H1 (cell line): ENCODE measurements at regions not wholly inside any gene's neighbourhood (a gene's known extent, or its start where the extent isn't known, plus 50 kb on each side); places are given as distances from the start of the nearest gene placed in this dataset.

Source experiments
- CTCF ChIA-PET: fragments of 300-600 bp; sonication (Branson Sonifier 250); formaldehyde crosslinking; loops from one replicate; lab custom pipeline; 2021; ENCODE audit not compliant: partially characterized antibody; lab: Charles Lee
- POLR2A ChIA-PET: fragments of 300-600 bp; sonication (Branson Sonifier 250); formaldehyde crosslinking; loops from one replicate; lab custom pipeline; 2021; ENCODE audit warnings: inconsistent platforms; ENCODE audit not compliant: partially characterized antibody; lab: Charles Lee
- DNase-seq, 2 experiments: peaks; one replicate each; pipeline versions ENCODE4 v3.0.0 to v3.0.0-alpha.2; 2010 to 2022; ENCODE audit warnings: low spot score in 2 of 2, low read depth in 1 of 2, mixed read lengths in 1 of 2
- FAIRE-seq: peaks from 2 replicates; lab custom pipeline; 2011; peaks lifted over from hg19 to GRCh38; lab: Jason Lieb, UNC
- H2AFZ ChIP-seq: 2 replicates; pipeline ENCODE4 v1.8.1; 2012; ENCODE audit warnings: low read length, inconsistent platforms
- H2AK5ac ChIP-seq: 2 replicates; pipeline ENCODE4 v1.6.1; 2013; ENCODE audit warnings: low read depth, low read length
- H2BK120ac ChIP-seq: replicated peaks from 2 replicates; pipeline ENCODE3; 2013; ENCODE audit warnings: low read depth, low read length, inconsistent platforms
- H2BK12ac ChIP-seq: 2 replicates; pipeline ENCODE4 v1.6.1; 2013; ENCODE audit warnings: low read depth, low read length
- H2BK15ac ChIP-seq: 2 replicates; pipeline ENCODE4 v1.6.1; 2013; ENCODE audit warnings: low read length
- H2BK20ac ChIP-seq: 2 replicates; pipeline ENCODE4 v1.6.1; 2013; ENCODE audit warnings: low read length
- H2BK5ac ChIP-seq: 2 replicates; pipeline ENCODE4 v1.6.1; 2013; ENCODE audit warnings: low read depth, low read length
- H3K14ac ChIP-seq: 2 replicates; pipeline ENCODE4 v1.6.1; 2013; ENCODE audit warnings: inconsistent platforms; ENCODE audit not compliant: insufficient read length
- H3K18ac ChIP-seq: 2 replicates; pipeline ENCODE4 v1.6.1; 2013; ENCODE audit warnings: low read length; ENCODE audit errors: extremely low read depth
- H3K23ac ChIP-seq: 2 replicates; pipeline ENCODE4 v1.6.1; 2013; ENCODE audit warnings: inconsistent platforms; ENCODE audit not compliant: insufficient read length
- H3K23me2 ChIP-seq: 2 replicates; pipeline ENCODE4 v1.6.1; 2013; ENCODE audit warnings: low read depth, low read length
- H3K27ac ChIP-seq: 2 replicates; pipeline ENCODE4 v1.6.1; 2011; ENCODE audit warnings: low read depth, low read length, inconsistent platforms
- H3K27me3 ChIP-seq, 4 experiments: replicated peaks in 1 of 4; 1 replicate in 1 of 4; 2 replicates in 3 of 4; pipeline versions ENCODE4 v1.6.1 to v1.8.1; 2011 to 2013; ENCODE audit warnings: low read length in 3 of 4, mild to moderate bottlenecking in 3 of 4, inconsistent platforms in 2 of 4, mixed read lengths in 2 of 4, moderate library complexity in 1 of 4; ENCODE audit not compliant: control insufficient read depth in 3 of 4, insufficient read depth in 3 of 4; ENCODE audit errors: extremely low read depth in 1 of 4
- H3K36me3 ChIP-seq, 4 experiments: 2 replicates each; pipeline versions ENCODE4 v1.6.1 to v1.8.1; 2011 to 2013; ENCODE audit warnings: mild to moderate bottlenecking in 4 of 4, low read length in 3 of 4, moderate library complexity in 2 of 4, control low read depth in 1 of 4, inconsistent platforms in 1 of 4; ENCODE audit not compliant: insufficient read depth in 4 of 4, control insufficient read depth in 2 of 4
- H3K4ac ChIP-seq: replicated peaks from 2 replicates; pipeline ENCODE3; 2013; ENCODE audit warnings: low read length, low read depth, mixed read lengths, inconsistent platforms; ENCODE audit not compliant: insufficient read length
- H3K4me1 ChIP-seq, 4 experiments: replicated peaks in 1 of 4; 1 replicate in 1 of 4; 2 replicates in 3 of 4; pipeline versions ENCODE4 v1.6.1 to v1.8.1; 2011 to 2013; ENCODE audit warnings: low read length in 3 of 4, inconsistent platforms in 2 of 4, mixed read lengths in 1 of 4; ENCODE audit not compliant: insufficient read depth in 4 of 4, control insufficient read depth in 3 of 4
- H3K4me2 ChIP-seq, 2 experiments: 2 replicates each; pipeline versions ENCODE4 v1.6.1 to v1.8.1; 2011 to 2013; ENCODE audit warnings: low read depth in 2 of 2, low read length in 2 of 2, control low read depth in 1 of 2, inconsistent platforms in 1 of 2, mild to moderate bottlenecking in 1 of 2; ENCODE audit not compliant: insufficient read depth in 1 of 2
- H3K4me3 ChIP-seq, 4 experiments: fragments of 200-600, 300-600 bp in 1 of 4; sonication (generic), shearing (Covaris generic), sonication (Bioruptor Twin) in 1 of 4; 2 replicates each; pipeline versions ENCODE4 v1.5.1 to v1.8.1; 2011 to 2016; ENCODE audit warnings: low read length in 4 of 4, low read depth in 3 of 4, control low read depth in 2 of 4, inconsistent platforms in 2 of 4, mild to moderate bottlenecking in 2 of 4, mixed read lengths in 1 of 4, moderate library complexity in 1 of 4; ENCODE audit not compliant: insufficient read depth in 2 of 4; ENCODE audit errors: extremely low read depth in 1 of 4
- H3K56ac ChIP-seq: replicated peaks from 2 replicates; pipeline ENCODE3; 2013; ENCODE audit warnings: low read depth, mild to moderate bottlenecking, mixed read lengths, low read length, inconsistent platforms; ENCODE audit not compliant: insufficient read length
- H3K79me1 ChIP-seq: 2 replicates; pipeline ENCODE4 v1.6.1; 2013; ENCODE audit warnings: low read depth, low read length, control low read depth
- H3K79me2 ChIP-seq, 2 experiments: 2 replicates each; pipeline versions ENCODE4 v1.6.1 to v1.8.1; 2012 to 2013; ENCODE audit warnings: low read length in 2 of 2, mild to moderate bottlenecking in 2 of 2, inconsistent platforms in 1 of 2; ENCODE audit not compliant: insufficient read depth in 2 of 2, control insufficient read depth in 1 of 2
- H3K9ac ChIP-seq, 4 experiments: replicated peaks in 1 of 4; 1 replicate in 1 of 4; 2 replicates in 3 of 4; pipeline versions ENCODE4 v1.6.1 to v1.8.1; 2011 to 2013; ENCODE audit warnings: low read depth in 3 of 4, low read length in 3 of 4, control low read depth in 2 of 4, mild to moderate bottlenecking in 2 of 4, moderate library complexity in 2 of 4, inconsistent platforms in 1 of 4; ENCODE audit errors: extremely low read depth in 1 of 4
- H3K9me3 ChIP-seq, 2 experiments: 2 replicates each; pipeline versions ENCODE4 v1.6.1 to v1.8.1; 2012 to 2013; ENCODE audit warnings: mild to moderate bottlenecking in 2 of 2, moderate library complexity in 2 of 2, control low read depth in 1 of 2, inconsistent platforms in 1 of 2, low read depth in 1 of 2, low read length in 1 of 2, mixed read lengths in 1 of 2; ENCODE audit not compliant: insufficient read depth in 2 of 2
- H4K20me1 ChIP-seq, 2 experiments: replicated peaks in 1 of 2; 2 replicates each; pipeline versions ENCODE3 to v1.8.1; 2011 to 2013; ENCODE audit warnings: inconsistent platforms in 2 of 2, low read length in 2 of 2, mild to moderate bottlenecking in 1 of 2; ENCODE audit not compliant: insufficient read depth in 2 of 2, control insufficient read depth in 1 of 2
- H4K5ac ChIP-seq: 2 replicates; pipeline ENCODE4 v1.6.1; 2013; ENCODE audit warnings: low read length, low read depth, mixed read lengths, inconsistent platforms; ENCODE audit not compliant: insufficient read length
- H4K8ac ChIP-seq: 2 replicates; pipeline ENCODE4 v1.8.0; 2013; ENCODE audit warnings: mild to moderate bottlenecking, moderate library complexity, low read length, inconsistent platforms; ENCODE audit not compliant: insufficient read depth; ENCODE audit errors: extremely low read depth
- H4K91ac ChIP-seq: replicated peaks from 2 replicates; pipeline ENCODE3; 2013; ENCODE audit warnings: low read length, mixed read lengths, inconsistent platforms; ENCODE audit not compliant: insufficient read length
- CBX5 ChIP-seq: fragments of 300-800, 300-1000 bp; sonication (generic); IDR thresholded peaks from 2 replicates; pipeline ENCODE4 v1.7.1; 2016; ENCODE audit warnings: antibody characterized with exemption, low read length, low read depth
- CTCF ChIP-seq, 3 experiments: IDR thresholded peaks; 1 replicate in 2 of 3; 2 replicates in 1 of 3; pipeline versions ENCODE4 v1.5.1 to v1.6.1; 2011; ENCODE audit warnings: low read length in 3 of 3, mild to moderate bottlenecking in 3 of 3, inconsistent platforms in 2 of 3, low read depth in 1 of 3, moderate library complexity in 1 of 3; ENCODE audit not compliant: insufficient read depth in 1 of 3; ENCODE audit errors: control extremely low read depth in 1 of 3
- E2F6 ChIP-seq: IDR thresholded peaks from 2 replicates; pipeline ENCODE4 v1.6.1; 2012; ENCODE audit warnings: inconsistent platforms
- HDAC6 ChIP-seq: IDR thresholded peaks from one replicate; pipeline ENCODE4 v1.7.1; 2012; ENCODE audit warnings: low read depth, mild to moderate bottlenecking, inconsistent platforms, low read length, moderate library complexity
- POLR2A ChIP-seq, 2 experiments: IDR thresholded peaks; 1 replicate in 1 of 2; 2 replicates in 1 of 2; pipeline ENCODE4 v1.6.1; 2011; ENCODE audit warnings: low read depth in 2 of 2, low read length in 2 of 2, mild to moderate bottlenecking in 2 of 2; ENCODE audit errors: control extremely low read depth in 1 of 2
- POLR2AphosphoS5 ChIP-seq: IDR thresholded peaks from 2 replicates; pipeline ENCODE4 v1.6.1; 2011; ENCODE audit warnings: low read depth, low read length
- POU5F1 ChIP-seq: IDR thresholded peaks from 2 replicates; pipeline ENCODE4 v1.6.1; 2011; ENCODE audit warnings: low read depth, mild to moderate bottlenecking, low read length, moderate library complexity
- RAD21 ChIP-seq, 2 experiments: IDR thresholded peaks in 1 of 2; conservative IDR thresholded peaks in 1 of 2; 2 replicates each; pipeline ENCODE4 v1.6.1; 2011; ENCODE audit warnings: low read depth in 2 of 2, low read length in 2 of 2, improper control_type of control experiment in 1 of 2, inconsistent platforms in 1 of 2, mild to moderate bottlenecking in 1 of 2, moderate library complexity in 1 of 2
- SIN3A ChIP-seq, 2 experiments: IDR thresholded peaks in 1 of 2; conservative IDR thresholded peaks in 1 of 2; 2 replicates each; pipeline ENCODE4 v1.6.1; 2011 to 2012; ENCODE audit warnings: low read length in 2 of 2, improper control_type of control experiment in 1 of 2, low read depth in 1 of 2, mild to moderate bottlenecking in 1 of 2
- SP2 ChIP-seq: IDR thresholded peaks from 2 replicates; pipeline ENCODE4 v1.6.1; 2012; ENCODE audit warnings: mild to moderate bottlenecking, low read length, inconsistent platforms
- SP4 ChIP-seq: IDR thresholded peaks from 2 replicates; pipeline ENCODE4 v1.6.1; 2012; ENCODE audit warnings: low read length, inconsistent platforms
- TAF7 ChIP-seq: optimal IDR thresholded peaks from 2 replicates; pipeline ENCODE3; 2011; ENCODE audit warnings: low read depth, mild to moderate bottlenecking, inconsistent platforms, low read length, moderate library complexity, borderline replicate concordance
- WGBS, 2 experiments: shearing (Covaris generic) in 1 of 2; methylation state at CpG; one replicate each; pipeline versions ENCODE4 v1.1.6 to v1.1.7; 2013 to 2015; ENCODE audit warnings: low lambda C conversion rate in 2 of 2, mixed read lengths in 2 of 2, inconsistent platforms in 1 of 2, low coverage in 1 of 2, missing lambda C conversion rate in 1 of 2; ENCODE audit not compliant: insufficient replicate concordance in 2 of 2, insufficient coverage in 1 of 2, insufficient read length in 1 of 2; ENCODE audit errors: extremely low coverage in 1 of 2, missing lambda C conversion rate in 1 of 2; 5-methylcytosine and 5-hydroxymethylcytosine counted together

GRCh38 chr2:187003038-187003554 is 154.1 kb upstream of the ZSWIM2 start:
- ChIA-PET POLR2A (no interaction called here), CTCF (no interaction called here)
- Histone ChIP-seq H4K20me1 (no peaks in the 10 kb centered on the region), H4K8ac (no peak overlapping the region), H3K79me2 (no peaks in the 10 kb centered on the region), H2BK120ac (no peak overlapping the region), H2BK12ac (no peak overlapping the region), H2BK15ac (no peak overlapping the region), H2AFZ (no peak overlapping the region), H3K4me3 (no peak overlapping the region), H2BK20ac (no peak overlapping the region), H2BK5ac (no peak overlapping the region), H3K4ac (no peak overlapping the region), H3K27me3 (no peaks in the 10 kb centered on the region), H3K23ac (no peak overlapping the region), H3K9me3 (no peaks in the 10 kb centered on the region; a peak in 1 of 4 replicates), H3K27ac (no peak overlapping the region), H3K36me3 (no peaks in the 10 kb centered on the region), H3K56ac (no peak overlapping the region), H3K79me1 (no peaks in the 10 kb centered on the region), H2AK5ac (no peak overlapping the region), H3K4me1 (no peaks in the 10 kb centered on the region), H3K9ac (no peak overlapping the region), H3K14ac (no peak overlapping the region), H4K91ac (no peak overlapping the region), H4K5ac (no peak overlapping the region), H3K23me2 (no peaks in the 10 kb centered on the region), H3K18ac (no peak overlapping the region), H3K4me2 (no peak overlapping the region)
- 99% methylated on average over 27 of the region's 32 CpGs; no CpG with 5 or more reads in 1 of the 2 experiments for WGBS, 2 experiments
- DNase-seq (no peak), FAIRE-seq (no peak)
- no peak for TF ChIP-seq E2F6
- TF ChIP-seq POLR2A (IDR thresholded peaks at IDR 0.05; ENCODE audit: control extremely low read depth in 1 of 2, low read depth in 2 of 2, low read length in 2 of 2): no peak
- TF ChIP-seq RAD21 (IDR thresholded peaks at IDR 0.05 in 1 of 2, conservative IDR thresholded peaks at IDR 0.05 in 1 of 2; ENCODE audit: low read depth in 2 of 2, low read length in 2 of 2): no peak
- TF ChIP-seq POLR2AphosphoS5: no peak
- no peak for TF ChIP-seq HDAC6
- TF ChIP-seq POU5F1: no peak
- TF ChIP-seq SP4: no peak
- no peak for TF ChIP-seq SIN3A (conservative IDR thresholded peaks at IDR 0.05 in 1 of 2, IDR thresholded peaks at IDR 0.05 in 1 of 2; ENCODE audit: low read depth in 1 of 2, low read length in 2 of 2)
- no peak for TF ChIP-seq SP2
- TF ChIP-seq CTCF (IDR thresholded peaks at IDR 0.05; ENCODE audit: control extremely low read depth in 1 of 3, insufficient read depth in 1 of 3, low read depth in 1 of 3, low read length in 3 of 3): no peak
- TF ChIP-seq CBX5: no peak
- TF ChIP-seq TAF7: no peak
